ENCODE measurements at regions not wholly inside any gene's neighbourhood (a gene's known extent, or its start where the extent isn't known, plus 50 kb on each side); places are given as distances from the start of the nearest gene placed in this dataset.
A peak's percentile ranks its signal among the peaks of the same experiment; 100 is the strongest.
"Not testable (repeated sequence)": the region's sequence is repeated elsewhere in the genome, so short reads cannot be mapped to it uniquely, and the experiment has no call there.

DNA sequence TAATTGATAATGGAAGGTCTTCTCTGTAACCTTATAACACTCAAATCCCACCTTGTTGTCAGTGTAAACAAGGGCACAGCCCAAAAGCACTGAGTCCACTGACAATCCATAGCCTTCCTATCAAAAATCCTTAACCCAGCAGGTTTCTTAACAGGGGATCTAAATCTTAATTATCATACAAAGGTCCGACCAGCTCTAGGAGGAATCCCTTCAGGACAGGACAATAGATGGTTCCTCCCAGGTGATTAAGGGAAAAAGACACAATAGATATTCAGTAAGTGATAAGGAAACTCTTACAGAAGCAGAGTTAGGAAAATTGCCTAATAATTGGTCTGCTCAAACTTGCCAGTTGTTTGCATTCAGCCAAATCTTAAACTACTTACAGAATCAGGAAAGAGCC is 951.9 kb upstream of the CTNND2 start:
- not testable (repeated sequence) for DNase-seq

DNA sequence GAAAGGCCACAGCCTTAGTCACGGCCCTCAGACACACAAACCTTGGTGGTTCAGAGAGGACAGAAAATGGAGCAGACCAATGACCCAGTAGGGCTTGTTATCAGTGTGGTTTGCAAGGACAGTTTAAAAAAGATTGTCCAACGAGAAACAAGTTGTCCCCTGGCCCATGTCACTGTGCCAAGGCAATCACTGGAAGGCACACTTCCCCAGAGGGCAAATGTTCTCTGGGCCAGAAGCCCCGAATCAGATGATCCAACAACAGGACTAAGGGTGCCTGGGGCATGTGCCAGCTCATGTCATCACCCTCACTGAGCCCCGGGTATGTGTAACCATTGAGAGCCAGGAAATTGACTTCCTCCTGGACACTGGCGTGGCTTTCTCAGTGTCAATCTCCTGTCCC is 950.1 kb upstream of the CTNND2 start:
- no peak for DNase-seq

DNA sequence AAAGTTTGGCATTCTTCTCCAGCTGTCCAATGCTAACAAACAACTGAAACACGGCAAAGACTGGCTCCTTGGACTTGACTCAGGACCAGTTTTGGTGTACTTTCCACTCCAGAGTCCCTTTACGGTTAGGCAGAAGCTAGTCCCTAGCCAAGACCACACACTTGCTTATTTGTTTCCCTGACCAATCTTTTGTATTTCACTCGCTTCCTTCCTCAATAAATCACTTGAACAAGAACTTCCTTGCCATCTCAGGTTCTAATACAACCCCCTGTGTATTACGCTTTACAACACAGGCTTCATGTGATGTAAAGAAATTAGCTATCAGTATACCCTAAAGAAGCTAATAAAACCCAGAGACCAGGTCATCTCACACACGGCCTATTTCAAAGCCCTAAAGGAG is 947.5 kb upstream of the CTNND2 start:
- DNase-seq: no peak

DNA sequence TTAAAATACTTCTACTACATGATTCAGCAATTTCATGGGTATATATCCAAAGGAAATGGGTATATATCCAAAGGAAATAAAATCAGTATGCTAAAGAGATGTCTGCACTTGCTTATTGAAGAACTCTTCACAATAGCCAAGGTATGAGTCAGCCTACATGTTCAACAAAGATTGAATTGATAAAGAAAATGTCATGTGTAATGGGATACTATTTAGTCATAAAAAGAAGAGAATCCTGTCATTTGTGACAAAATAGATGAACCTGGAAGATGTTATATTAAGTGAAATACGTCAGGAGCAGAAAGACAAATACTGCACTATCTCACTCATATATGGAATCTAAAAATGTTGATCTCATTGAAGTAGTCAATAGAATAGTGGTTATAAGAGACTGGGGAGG is 944.5 kb upstream of the CTNND2 start:
- DNase-seq: no peak

DNA sequence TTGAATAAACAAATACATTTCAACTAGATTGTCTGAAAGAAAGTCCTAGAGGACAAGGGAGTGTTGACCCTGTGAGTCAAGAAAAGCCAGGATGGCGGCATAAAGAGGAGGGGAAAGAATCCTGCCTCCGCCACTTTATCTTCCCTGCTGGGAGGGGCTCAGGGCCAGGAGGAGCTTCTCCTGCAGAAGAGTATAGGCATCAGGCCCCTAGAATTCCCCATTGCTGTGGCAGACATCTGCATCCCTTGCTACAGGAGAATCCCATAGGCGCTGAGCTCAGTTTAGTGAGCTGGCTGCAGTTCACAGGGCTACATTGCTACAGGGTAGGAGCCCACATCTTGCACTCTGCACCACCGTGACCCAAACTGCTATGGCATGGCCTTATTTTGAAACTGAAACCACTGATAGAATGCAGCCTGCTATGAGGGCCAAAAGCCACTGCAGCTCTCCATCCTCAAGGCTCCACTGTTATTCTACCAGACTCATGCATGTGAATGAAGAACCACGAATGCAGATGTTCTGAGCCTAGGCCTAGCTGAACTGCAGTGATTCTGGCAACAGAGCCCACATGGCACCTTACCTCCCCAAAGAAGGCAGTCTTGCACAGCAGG is 941.4 kb upstream of the CTNND2 start:
- no peak for DNase-seq

DNA sequence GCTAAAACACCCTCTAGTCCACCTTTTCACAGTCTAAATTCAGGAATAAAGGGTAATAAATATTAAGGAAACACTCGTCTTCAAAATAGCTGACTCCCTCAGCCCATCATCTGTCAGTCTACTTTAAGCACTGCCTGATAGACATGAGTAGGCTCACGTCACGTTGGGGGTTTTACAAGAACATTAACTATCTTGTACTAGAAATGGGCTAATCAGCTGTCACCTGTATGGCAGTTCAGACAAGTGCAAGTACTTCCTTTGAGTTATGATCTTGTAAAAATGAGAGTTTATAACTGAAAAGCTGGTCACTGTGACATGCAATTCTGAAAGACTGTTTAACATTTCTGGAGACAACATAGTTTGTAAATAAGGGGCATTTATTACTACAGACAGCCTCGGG is 936.7 kb upstream of the CTNND2 start:
- no peak for DNase-seq

DNA sequence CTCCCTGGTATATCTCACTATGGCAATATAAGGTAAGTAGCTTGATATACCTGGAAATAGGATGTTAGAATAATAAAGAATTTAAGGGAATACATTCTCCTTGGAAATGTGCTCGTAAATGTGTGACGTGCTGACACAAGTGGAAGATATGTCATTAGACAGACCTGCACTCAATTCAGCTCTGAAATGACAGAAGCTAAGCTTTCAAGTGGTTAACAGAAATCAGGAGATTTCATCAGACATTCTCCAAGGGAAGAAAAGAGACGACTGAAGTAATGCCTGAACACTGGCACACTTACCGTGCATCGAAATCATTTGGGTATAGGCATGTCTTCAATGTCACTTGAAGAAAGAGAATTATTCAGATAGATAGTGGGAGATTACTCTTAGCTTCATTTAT is 933.3 kb upstream of the CTNND2 start:
- no peak for DNase-seq

DNA sequence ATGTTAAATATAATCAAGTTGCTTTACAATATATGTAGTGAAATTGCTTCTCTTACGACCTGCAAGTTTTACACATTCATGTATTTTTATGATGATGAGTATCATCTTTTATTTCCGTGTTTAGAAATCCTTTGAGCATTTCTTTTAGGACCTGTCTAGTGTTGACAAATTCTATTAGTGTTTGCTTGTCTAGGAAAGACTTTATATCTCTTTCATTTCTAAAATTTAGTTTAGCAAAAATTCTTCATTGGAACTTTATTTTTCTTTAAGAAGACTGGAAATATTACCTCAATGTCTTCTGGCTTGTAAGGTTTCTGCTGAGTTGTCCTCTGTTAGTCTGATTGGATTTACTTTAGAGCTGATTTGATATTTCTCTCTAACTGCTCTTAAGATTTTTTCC is 920.9 kb upstream of the CTNND2 start:
- no peak for DNase-seq

DNA sequence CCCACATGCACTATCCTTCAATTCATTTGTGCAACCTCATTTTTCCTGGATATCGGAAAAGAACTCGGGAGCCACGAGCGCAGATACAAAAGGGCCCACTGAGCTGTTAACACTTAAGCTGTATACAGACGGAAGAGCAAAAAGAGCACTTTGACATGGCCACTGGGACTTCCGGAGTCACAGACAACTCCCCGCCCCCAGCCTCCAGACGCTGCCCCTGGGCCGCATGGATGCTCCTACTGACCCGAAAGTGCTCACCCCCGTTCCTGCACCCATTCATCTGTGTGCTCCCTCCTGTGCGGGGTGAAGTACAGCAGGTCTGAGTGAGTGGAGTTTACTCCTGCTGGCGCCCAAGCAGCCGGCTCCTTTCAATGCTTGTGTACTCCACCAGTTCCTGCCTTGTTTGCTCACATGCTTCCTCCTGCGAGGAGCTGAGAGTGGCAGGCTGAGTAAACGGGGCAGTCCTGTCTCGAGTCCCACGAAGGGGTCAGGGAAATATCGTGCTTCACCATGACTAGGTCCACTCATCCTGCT is 901.0 kb upstream of the CTNND2 start:
- DNase-seq: peak; percentile 19

DNA sequence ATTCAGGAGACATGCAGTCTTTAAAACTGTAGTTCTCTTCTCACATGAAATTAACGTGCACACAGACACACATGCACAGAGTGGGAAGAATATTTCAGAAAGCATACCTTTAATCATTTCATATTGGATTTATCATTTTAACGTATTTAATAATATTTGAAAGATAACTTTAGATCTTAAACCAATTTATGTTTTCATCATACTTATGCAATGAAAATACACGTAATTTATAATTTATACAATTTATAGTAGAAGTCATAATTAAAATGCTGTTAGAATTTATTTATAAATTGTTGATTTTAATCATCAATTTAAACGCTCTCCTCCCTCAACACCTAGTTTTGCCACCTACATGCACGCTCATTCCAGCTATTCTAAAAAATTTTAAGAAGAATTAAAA is 894.9 kb upstream of the CTNND2 start:
- no peak for DNase-seq

DNA sequence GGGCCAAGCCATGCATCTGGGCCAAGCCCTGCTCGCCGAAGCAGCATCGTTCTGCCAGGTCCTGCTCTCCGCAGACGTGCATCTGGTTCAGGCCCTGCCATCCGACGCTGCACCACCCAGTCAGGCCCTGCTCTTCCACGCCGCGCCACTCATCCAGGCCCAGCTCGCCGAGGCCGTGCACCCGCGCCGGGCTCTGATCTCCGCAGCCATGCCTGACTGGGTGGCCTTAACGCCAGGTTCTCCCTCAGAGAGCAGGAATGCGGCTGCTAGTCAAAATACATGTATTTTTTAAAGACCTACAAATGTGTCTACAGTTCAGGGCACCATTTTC is 891.1 kb upstream of the CTNND2 start:
- no peak for DNase-seq

DNA sequence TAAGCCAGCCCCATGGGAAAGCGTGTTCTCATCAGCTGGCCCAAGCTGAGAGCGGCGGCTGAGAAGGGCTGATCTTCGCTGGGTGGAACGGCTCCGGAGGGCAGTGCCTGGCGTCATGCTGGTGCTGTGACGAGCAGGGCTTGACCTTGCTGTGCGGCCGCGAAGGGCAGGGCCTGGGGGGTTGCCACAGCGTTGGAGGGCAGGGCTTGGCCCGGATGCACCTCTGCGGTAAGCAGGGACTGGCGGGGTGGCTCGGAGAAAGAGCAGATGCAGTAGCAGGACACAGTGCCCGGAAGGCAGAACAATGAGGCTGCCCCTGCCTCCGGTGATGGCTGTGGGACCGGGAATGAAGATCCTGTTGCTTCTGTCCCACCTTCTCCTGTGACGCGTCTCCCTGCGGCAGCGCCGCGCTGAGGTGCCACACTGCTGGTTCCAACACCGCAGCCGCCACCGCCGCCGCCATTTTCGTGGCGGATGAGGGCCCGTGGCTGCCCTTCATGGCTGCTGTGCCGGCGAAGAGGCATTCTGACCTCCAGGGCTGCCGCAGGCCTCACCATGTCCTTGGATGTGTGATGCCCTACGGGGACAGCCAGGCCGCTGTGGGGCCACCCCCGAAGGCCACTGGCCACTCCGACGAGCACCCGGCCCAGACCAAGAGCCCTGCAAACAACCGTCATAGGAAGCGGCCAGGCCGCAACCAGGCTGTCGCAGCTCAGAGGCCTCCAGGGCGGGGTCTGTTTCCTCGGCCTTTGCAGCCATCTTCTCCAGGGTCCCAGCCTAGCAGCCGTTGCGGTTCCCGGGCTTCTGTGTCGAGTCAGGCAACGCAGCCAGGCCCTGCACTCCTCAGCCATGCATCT is 890.5 kb upstream of the CTNND2 start:
- no peak for DNase-seq

DNA sequence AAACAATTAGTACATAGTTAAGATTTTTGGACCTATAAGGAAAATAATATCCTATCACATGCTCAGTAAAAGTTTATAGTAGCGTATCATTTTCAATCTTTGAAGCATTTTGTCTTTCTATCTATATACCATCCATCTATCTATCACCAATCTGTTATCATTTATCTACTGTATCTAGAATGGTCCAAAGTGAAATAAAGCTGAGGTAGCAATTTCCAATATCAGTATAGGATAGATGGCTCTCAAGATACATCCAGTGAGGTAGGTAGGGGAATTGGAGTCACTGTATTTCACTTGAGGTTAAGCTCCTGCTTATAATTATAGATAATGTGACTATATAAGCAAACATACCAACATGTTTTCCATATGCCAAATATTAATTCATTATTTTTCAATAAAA is 889.1 kb upstream of the CTNND2 start:
- DNase-seq: no peak

DNA sequence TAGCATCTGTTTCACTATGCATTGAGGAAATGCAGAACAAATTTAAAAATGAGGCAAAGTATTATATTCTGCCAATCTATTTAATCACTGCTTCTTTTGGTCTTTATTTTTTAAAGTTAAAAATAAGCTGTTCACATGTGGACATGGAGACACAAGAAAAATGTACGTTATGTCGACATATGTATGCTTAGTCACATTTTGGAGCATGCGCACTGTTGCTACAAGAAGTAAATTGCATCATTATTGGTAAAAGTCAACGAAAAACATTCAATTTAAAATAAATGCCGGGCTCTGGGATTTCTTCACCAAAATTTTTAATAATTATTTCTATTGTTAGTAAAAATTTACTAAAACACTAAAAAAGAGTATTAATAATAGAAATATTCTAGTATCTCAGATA is 876.3 kb upstream of the CTNND2 start:
- no peak for DNase-seq

DNA sequence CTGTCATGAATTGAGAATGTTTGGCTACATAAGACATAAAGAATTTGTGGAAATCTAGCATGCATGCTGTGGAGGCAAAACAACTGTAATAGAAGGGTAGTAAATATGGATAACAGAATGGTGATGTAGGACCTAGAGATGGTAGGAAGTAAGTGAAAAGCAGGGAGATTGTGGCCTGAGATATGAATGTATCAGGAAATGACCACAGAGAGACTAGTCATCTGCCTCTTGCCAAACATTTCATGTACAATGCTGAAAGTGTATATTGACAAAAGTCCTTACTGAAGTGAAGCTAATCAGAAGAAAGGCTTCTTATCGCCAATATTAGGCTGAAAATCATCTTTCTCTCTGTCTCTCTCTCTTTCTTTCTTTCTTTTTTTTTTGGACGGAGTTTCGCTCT is 873.1 kb upstream of the CTNND2 start:
- no peak for DNase-seq

DNA sequence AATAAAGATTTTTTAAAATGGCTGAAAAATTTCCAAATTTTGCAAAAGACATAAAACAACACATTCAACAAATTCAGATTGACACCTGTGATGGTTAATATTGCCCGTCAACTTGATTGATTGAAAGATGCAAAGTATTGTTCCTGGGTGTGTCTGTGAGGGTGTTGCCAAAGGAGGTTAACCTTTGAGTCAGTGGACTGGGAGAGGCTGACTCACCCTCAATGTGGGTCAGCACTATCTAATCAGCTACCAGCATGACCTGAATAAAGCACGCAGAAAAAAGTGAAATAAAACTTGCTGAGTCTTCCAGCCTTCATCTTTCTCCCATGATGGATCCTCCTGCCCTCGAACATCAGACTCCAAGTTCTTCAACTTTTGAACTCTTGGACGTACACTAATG is 868.0 kb upstream of the CTNND2 start:
- DNase-seq: no peak

DNA sequence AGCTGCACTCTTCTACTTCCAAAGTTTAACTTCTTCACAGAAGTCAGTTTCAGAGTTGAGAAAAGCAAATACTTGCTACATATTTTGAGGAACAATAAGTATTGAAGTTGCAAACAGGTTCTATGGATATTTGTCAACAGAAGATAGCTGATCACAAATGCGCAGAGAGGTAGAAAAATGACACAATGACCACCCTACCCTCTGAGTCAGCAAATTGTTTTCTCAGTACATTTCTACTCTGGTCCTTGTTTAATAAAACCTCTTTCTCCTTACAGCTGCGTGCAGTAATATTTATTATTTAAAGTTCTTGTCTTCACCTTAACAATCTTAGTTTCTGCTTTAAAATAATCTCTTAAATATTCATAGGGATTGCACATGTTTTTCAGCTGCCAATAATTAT is 855.1 kb upstream of the CTNND2 start:
- DNase-seq: no peak

DNA sequence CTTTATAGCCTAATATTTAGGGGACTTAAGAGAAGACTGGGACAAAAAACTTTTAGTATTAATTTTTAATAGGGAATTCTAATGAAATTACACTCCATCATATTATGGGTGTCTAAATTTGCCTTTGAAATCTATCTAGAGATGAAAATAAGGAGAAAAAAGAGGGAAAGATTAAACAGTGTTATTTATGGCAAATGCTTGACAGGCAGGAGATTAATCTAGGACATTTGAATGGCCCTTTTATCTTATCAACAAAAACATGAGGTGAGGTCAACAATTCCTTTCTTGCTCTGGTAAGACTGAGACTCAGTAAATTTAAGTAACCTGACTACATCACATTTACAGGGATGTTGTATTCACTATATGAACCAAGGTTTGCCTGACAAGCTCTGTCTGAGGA is 852.8 kb upstream of the CTNND2 start:
- DNase-seq: no peak

DNA sequence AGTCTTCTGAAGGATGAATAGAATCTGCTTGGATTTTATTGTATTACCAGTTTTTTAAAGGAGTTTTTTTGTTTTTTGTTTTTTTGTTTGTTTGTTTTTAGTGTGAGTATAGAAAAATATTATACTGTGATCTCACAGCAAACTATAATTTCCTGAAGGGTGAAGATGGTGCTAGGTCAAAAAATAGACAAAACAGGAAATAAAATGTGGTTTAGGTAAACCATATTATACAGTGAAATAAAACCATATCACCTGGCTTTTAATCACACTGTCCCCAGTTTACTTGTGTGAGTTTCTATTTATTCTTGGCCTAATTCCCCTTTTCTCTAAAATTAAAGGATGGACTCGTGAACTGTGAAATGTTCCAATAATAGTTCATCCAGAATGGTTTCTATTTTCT is 841.3 kb upstream of the CTNND2 start:
- no peak for DNase-seq

DNA sequence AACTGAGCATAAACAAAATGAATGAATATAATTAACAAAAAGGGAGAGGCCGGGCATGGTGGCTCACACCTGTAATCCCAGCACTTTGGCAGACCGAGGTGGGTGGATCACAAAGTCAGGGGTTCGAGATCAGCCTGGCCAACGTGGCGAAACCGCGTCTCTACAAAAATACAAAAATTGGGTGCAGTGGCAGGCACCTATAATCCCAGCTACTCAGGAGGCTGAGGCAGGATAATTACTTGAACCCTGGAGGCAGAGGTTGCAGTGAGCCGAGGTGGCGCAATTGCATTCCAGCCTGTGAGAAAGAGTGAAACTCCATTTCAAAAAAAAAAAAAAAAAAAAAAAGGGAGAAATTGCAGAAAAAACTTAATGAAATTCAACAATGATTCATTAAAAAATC is 839.3 kb upstream of the CTNND2 start:
- DNase-seq: no peak

DNA sequence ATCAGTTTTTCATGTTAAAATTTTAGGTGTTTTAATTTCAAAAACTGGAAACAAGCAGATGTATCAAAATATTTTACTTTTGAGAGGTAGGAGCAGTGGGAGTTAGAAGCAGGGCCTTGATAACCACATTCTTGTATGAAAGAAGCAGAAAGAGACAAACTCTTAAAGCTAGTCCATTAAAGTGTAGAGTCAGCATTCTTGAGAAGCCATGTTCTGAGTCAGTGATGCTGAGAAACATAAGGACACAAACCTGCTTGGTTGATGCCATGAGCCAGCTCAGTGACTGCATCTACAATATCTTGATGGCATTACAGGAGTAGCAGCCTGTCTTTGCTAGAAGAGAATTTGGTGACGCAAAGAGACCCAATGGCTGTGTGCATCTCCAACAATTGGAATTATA is 826.1 kb upstream of the CTNND2 start:
- no peak for DNase-seq

DNA sequence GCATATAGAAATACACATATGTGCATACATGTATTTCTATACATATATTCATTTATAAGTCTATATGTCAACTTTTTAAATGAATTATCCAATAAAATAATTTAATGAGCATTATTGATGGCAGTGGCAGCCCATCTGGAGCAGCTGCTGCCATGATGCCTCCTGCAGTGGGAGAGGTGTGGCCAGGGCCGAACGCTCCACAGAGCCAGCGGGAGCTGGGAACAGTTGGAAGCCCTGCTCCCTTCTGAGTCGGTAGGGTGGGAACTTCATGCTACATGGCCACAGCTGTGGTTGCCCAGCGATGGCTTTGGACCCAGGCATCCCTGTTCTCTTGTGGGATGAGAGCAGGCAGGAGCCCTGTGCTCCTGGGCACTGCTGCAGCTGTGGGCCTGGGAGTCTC is 812.4 kb upstream of the CTNND2 start:
- DNase-seq: no peak

DNA sequence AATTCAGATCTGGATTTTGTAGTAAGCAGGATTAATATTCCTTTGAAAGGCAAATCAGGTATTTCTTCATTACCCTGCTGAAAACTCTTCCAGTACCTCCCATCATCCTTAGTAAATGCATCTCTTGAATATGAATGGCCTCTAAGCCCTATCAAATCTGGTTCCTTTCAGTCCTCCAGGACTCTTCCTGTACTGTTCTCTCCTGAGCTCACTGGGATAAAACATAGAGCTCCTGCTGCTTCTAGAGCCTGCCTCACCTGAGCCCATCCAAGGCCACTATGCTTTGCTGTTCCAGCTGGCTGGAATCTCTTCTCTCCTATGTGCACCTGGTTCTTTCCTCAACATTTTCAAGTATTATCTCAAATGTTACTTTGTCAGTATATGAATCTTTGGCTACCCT is 803.3 kb upstream of the CTNND2 start:
- no peak for DNase-seq

DNA sequence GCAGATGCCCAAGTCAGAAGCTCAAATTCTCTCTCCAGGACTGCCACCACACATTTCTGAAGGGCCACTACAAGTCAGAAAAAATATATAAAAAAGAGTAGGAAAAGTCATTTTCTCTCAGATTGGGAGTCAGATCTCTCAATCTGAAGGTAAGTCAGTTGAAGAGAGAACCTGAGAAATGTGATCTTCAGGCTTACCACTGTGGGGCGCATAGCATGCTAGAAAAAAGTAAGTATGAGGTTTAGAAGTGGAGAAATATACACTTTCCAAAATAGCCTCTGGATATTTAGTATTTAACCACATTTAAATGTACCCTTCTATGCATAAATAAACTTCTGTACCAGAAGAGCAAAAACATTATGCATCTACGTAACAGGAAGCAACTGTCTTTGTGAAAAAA is 800.7 kb upstream of the CTNND2 start:
- no peak for DNase-seq

DNA sequence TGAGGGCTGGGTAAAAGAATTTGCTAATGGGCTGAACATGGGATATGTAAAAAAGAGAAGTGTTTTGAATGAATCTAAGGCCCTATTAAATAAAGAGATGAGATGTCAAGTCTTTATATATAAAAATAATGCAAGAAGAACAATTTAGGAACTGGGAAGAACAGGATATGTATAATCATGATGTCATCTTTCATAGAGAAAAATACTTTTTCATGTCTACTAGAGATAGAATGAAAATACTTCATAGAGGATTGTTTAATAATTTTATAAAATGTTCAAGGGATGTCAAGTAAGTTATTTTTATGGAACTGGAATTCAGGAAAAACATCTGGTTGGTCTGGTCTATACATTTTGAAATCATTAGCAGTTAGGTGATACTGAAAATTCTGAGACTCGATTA is 799.0 kb upstream of the CTNND2 start:
- DNase-seq: no peak
